ENCODE measurements at regions not wholly inside any gene's neighbourhood (a gene's known extent, or its start where the extent isn't known, plus 50 kb on each side); places are given as distances from the start of the nearest gene placed in this dataset.

DNA sequence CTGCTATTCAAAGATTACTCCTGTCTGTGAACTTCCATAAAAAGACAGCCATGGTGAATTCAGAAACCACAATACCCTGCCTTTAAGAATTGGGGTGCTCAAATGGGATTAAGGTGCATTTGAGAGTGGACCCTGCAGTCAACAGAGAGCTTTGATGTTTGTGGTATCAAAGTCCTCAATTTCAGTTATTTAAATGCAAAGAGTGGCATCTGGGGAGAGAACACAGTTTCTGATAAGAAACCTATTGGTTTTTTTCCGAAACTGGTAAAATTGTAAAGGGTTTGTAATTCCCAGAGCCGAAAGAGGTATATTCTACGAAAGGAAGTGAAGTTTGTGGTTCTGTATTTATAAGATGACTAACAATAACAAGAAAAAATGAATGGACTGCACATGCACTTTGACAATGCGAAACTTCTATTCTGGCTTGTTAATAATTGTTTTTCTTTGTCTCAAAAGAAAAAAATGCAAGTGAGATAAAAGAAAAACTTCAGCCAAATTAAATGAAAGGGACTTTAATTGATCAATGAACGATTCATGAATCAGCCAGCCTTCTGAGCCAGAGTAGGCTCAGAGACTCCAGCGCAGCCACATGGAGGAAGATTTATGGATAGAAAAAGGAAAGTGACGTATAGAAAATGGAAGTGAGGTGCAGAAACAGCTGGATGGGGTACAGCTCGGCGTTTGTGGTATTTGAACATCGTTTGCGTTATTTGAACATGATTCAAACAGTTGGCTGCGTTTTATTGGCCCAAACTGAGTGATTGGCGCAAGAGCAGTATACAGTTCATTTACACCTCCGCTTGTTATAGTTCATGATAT is 70.5 kb upstream of the DUSP22 start:
- DNase-seq: no peak
- Histone ChIP-seq H3K4me3 (no peak overlapping the region), H3K27ac (no peak overlapping the region), H3K4me1 (peaks cover 17 to 69% (median 49%) of the 10 kb centered on the region in 6 donors), H3K9me3 (no peaks in the 10 kb centered on the region), H3K36me3 (no peaks in the 10 kb centered on the region), H3K27me3 (replicated peaks in 1 of 7) (no peaks in the 10 kb centered on the region)
- 64 to 85% (median 73%) methylated on average over 14 of the region's 14 CpGs for WGBS, 5 donors
- TF ChIP-seq, protein P1, sequence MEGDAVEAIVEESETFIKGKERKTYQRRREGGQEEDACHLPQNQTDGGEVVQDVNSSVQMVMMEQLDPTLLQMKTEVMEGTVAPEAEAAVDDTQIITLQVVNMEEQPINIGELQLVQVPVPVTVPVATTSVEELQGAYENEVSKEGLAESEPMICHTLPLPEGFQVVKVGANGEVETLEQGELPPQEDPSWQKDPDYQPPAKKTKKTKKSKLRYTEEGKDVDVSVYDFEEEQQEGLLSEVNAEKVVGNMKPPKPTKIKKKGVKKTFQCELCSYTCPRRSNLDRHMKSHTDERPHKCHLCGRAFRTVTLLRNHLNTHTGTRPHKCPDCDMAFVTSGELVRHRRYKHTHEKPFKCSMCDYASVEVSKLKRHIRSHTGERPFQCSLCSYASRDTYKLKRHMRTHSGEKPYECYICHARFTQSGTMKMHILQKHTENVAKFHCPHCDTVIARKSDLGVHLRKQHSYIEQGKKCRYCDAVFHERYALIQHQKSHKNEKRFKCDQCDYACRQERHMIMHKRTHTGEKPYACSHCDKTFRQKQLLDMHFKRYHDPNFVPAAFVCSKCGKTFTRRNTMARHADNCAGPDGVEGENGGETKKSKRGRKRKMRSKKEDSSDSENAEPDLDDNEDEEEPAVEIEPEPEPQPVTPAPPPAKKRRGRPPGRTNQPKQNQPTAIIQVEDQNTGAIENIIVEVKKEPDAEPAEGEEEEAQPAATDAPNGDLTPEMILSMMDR (IDR thresholded peaks at IDR 0.05 in 8 of 11, conservative IDR thresholded peaks at IDR 0.05 in 3 of 11): no peak
- TF ChIP-seq POLR2AphosphoS5 (IDR thresholded peaks at IDR 0.05) (no peak), POLR2A (IDR thresholded peaks at IDR 0.05) (no peak)
- intact Hi-C loops (cut with DNase I; ENCODE audit: low total_unique reads): no loop called here

DNA sequence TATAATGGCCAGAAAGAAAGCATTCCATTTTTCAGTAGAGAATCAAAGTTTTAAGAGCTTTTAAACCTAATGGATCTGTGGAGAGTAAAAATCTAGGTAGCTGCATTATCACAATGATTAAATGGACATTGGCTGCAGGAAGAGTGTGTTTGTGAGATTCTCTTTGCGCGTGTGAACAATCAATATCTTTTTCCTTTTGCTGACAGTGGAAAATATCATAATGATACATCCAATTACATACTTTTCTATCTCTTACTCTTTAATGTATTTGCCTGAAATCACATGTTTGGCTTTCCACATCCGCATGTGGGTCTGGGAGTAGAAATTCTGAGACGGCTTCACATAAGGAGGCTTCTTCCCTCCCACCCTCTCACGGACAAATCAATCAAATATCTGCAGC is 69.8 kb upstream of the DUSP22 start:
- 88 to 97% (median 92%) methylated on average over 5 of the region's 5 CpGs for WGBS, 5 donors
- no peak for DNase-seq
- H3K27me3 ChIP-seq (replicated peaks in 1 of 7): no peaks in the 10 kb centered on the region
- no peaks in the 10 kb centered on the region for H3K36me3 ChIP-seq
- no peak overlapping the region for H3K27ac ChIP-seq
- H3K4me3 ChIP-seq: no peak overlapping the region
- intact Hi-C loops (cut with DNase I; ENCODE audit: low total_unique reads): no loop called here
- no peaks in the 10 kb centered on the region for H3K9me3 ChIP-seq
- H3K4me1 ChIP-seq: peaks cover 17 to 73% (median 49%) of the 10 kb centered on the region in 6 donors
- TF ChIP-seq POLR2A (IDR thresholded peaks at IDR 0.05): no peak
- TF ChIP-seq, protein P1 (IDR thresholded peaks at IDR 0.05 in 8 of 11, conservative IDR thresholded peaks at IDR 0.05 in 3 of 11): no peak
- TF ChIP-seq POLR2AphosphoS5 (IDR thresholded peaks at IDR 0.05): no peak

DNA sequence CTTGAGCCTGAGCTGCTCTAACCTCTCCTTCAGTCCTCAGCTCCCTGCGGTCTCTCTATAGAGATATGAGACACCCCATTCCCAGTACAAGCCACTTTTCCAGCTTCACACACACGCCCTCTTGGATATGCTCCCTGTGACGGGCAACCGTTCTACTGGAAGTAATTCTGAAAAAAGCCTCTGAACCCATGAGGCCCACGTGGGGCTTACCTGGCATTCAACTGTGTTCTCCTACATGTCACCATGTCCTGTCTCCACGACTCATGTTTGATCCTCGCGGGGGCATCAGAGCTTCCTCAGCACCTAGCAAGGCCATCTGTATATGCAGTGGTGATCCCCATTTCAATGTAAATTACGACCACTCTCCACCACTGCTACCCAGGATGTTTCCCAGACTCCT is 69.2 kb upstream of the DUSP22 start:
- Histone ChIP-seq H3K9me3 (no peaks in the 10 kb centered on the region), H3K4me3 (no peak overlapping the region), H3K27ac (no peak overlapping the region), H3K4me1 (peaks cover 17 to 72% (median 46%) of the 10 kb centered on the region in 6 donors), H3K27me3 (replicated peaks in 1 of 7) (no peaks in the 10 kb centered on the region), H3K36me3 (no peaks in the 10 kb centered on the region)
- TF ChIP-seq POLR2A (IDR thresholded peaks at IDR 0.05): no peak
- no peak for TF ChIP-seq POLR2AphosphoS5 (IDR thresholded peaks at IDR 0.05)
- TF ChIP-seq, protein P1 (IDR thresholded peaks at IDR 0.05 in 8 of 11, conservative IDR thresholded peaks at IDR 0.05 in 3 of 11): no peak
- no peak for DNase-seq
- WGBS, 5 donors: 81 to 87% (median 84%) methylated on average over 9 of the region's 9 CpGs
- intact Hi-C loops (cut with DNase I; ENCODE audit: low total_unique reads): no loop called here

DNA sequence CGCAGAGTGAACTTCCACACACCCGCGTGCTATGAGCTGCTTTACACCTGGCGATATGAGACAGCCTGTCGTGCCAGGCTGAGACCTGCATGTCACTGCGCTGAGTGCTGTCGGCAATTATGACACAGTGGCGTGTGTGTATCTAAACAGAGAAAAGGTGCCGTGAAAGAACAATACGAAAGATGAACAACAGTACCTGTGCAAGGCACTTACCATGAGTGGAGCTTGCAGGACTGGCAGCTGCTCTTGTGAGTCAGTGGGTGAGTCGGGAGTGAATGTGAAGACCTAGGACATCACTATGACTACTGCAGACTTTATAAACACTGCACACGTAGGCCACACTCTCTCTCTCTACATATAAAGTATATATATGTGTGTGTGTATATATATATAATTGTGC is 68.5 kb upstream of the DUSP22 start:
- H3K4me3 ChIP-seq: no peak overlapping the region
- WGBS, 5 donors: 93 to 96% (median 95%) methylated on average over 12 of the region's 12 CpGs
- no peaks in the 10 kb centered on the region for H3K27me3 ChIP-seq (replicated peaks in 1 of 7)
- H3K4me1 ChIP-seq: peaks cover 14 to 66% (median 41%) of the 10 kb centered on the region in 6 donors
- DNase-seq: no peak
- TF ChIP-seq POLR2A (IDR thresholded peaks at IDR 0.05) (no peak), POLR2AphosphoS5 (IDR thresholded peaks at IDR 0.05) (no peak)
- TF ChIP-seq, protein P1 (IDR thresholded peaks at IDR 0.05 in 8 of 11, conservative IDR thresholded peaks at IDR 0.05 in 3 of 11): no peak
- no peaks in the 10 kb centered on the region for H3K36me3 ChIP-seq
- intact Hi-C loops (cut with DNase I; ENCODE audit: low total_unique reads): no loop called here
- no peaks in the 10 kb centered on the region for H3K9me3 ChIP-seq
- no peak overlapping the region for H3K27ac ChIP-seq
